Neural progenitor cell (in vitro differentiated cells): ENCODE measurements at regions not wholly inside any gene's neighbourhood (a gene's known extent, or its start where the extent isn't known, plus 50 kb on each side); places are given as distances from the start of the nearest gene placed in this dataset.

Experiments used
- EZH2 ChIP-seq: fragments of 200-600 bp; sonication (generic); IDR thresholded peaks from 2 replicates; pipeline ENCODE4 v1.6.1; 2017; ENCODE audit warnings: antibody characterized with exemption, mild to moderate bottlenecking, moderate library complexity
- EZH2phosphoT487 ChIP-seq: fragments of 200-600 bp; sonication (generic); IDR thresholded peaks from 2 replicates; pipeline ENCODE4 v1.6.1; 2017; ENCODE audit warnings: antibody characterized with exemption
- TF ChIP-seq, protein P1 (sequence below): fragments of 200-600 bp; sonication (generic); IDR thresholded peaks from 2 replicates; pipeline ENCODE4 v1.5.1; 2017; ENCODE audit warnings: antibody characterized with exemption, mild to moderate bottlenecking

GRCh38 chr4:71211748-71212147 lies 127.1 kb upstream of the SLC4A4 start:
- TF ChIP-seq EZH2, result no peak
- TF ChIP-seq, protein P1, sequence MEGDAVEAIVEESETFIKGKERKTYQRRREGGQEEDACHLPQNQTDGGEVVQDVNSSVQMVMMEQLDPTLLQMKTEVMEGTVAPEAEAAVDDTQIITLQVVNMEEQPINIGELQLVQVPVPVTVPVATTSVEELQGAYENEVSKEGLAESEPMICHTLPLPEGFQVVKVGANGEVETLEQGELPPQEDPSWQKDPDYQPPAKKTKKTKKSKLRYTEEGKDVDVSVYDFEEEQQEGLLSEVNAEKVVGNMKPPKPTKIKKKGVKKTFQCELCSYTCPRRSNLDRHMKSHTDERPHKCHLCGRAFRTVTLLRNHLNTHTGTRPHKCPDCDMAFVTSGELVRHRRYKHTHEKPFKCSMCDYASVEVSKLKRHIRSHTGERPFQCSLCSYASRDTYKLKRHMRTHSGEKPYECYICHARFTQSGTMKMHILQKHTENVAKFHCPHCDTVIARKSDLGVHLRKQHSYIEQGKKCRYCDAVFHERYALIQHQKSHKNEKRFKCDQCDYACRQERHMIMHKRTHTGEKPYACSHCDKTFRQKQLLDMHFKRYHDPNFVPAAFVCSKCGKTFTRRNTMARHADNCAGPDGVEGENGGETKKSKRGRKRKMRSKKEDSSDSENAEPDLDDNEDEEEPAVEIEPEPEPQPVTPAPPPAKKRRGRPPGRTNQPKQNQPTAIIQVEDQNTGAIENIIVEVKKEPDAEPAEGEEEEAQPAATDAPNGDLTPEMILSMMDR, result no peak
- TF ChIP-seq EZH2phosphoT487, result no peak
